HS-27A (cell line): ENCODE measurements at regions not wholly inside any gene's neighbourhood (a gene's known extent, or its start where the extent isn't known, plus 50 kb on each side); places are given as distances from the start of the nearest gene placed in this dataset.
"Not testable (repeated sequence)": the region's sequence is repeated elsewhere in the genome, so short reads cannot be mapped to it uniquely, and the experiment has no call there.

Source experiments
- DNase-seq: peaks from one replicate; pipeline ENCODE4 v3.0.0-alpha.2; 2012; ENCODE audit warnings: low read depth, missing footprints

DNA sequence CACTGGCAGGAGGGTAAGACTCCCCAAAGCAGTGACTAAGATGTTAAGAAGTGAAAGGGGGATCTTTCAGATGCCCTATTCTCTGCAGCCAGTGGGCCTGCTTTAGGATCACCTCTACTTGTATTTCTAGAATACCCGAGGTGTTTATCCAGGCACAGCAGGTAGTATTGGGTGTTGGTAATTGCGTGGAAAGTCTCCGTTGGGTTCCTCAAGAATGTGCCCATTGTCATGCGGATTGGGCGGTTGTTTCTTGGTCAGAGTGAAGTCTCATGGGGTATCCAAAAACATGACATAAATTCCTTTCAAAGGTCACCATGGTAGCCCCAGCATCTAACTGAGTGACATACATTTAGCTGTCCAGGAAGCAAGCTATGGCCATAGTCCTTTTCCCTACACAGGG lies 308.8 kb downstream of the RPIA start:
- DNase-seq = no peak

DNA sequence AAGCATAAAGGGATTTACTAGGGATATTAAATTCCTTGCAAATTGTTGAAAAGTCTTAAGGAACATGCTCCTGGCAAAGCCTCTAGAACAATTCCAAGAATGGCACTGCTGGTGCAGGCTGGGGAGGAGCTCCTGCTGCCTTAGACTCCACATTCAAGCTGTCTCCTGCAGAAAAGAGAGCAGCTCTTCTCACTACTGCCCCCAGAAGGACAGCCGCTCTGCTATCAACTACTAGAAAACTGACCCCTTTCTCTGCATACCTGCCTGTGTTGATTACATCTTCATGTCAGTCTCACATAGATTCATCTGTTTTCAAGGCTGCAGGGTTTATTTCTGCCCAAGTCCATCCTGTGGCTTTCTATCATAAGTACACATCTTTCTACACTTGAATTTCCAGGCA lies 312.8 kb downstream of the RPIA start:
- DNase-seq = not testable (repeated sequence)

DNA sequence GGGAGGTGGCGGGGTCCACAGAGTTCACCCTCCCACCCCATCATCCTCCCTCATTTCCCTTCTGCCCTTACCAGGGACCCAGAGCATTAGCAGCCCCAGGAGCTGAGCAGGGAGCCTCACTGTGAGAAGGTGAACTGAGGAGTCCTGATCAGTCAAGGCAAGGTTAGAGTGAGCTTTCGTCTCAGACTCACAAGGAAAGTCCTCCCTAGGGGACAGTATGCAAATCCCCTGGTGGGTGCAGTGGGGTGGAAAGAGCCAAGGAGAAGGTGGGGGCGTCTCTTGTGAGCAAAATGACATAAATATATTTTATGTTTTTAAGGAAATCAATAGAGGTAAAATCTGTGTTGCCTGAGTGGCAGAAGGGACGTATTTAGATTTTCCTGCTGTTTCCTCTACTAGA lies 329.1 kb downstream of the RPIA start:
- DNase-seq = not testable (repeated sequence)

DNA sequence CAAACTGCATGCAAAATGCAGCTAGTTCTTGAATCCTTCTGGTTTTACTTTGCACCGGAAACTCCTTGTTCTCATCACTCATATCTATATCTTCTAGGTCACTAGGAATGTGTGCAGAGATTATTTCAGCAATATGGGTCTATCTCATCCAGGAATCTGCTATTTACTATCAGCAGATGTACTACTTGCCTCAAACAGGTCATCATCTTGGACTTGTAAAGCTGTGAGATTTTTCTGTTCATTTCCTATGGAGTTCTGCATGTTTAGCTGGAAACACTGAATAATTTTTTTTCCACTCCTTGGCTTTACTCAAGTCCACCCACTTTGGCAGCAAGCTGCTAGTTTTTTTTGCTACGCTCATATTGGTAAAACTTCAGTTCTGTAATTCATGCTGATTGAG lies 334.8 kb downstream of the RPIA start:
- not testable (repeated sequence) for DNase-seq

DNA sequence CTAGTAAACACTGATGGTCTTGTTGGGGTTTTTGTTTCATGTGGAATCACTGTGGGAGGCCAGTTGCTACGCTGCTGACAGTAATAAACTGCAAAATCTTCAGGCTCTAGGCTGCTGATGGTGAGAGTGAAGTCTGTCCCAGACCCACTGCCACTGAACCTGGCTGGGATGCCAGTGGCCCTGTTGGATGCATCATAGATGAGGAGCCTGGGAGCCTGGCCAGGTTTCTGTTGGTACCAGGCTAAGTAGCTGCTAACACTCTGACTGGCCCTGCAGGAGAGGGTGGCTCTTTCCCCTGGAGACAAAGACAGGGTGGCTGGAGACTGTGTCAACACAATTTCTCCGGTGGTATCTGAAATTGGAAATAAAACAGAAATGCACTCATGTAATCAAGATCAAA lies 335.6 kb downstream of the RPIA start:
- DNase-seq = not testable (repeated sequence)

DNA sequence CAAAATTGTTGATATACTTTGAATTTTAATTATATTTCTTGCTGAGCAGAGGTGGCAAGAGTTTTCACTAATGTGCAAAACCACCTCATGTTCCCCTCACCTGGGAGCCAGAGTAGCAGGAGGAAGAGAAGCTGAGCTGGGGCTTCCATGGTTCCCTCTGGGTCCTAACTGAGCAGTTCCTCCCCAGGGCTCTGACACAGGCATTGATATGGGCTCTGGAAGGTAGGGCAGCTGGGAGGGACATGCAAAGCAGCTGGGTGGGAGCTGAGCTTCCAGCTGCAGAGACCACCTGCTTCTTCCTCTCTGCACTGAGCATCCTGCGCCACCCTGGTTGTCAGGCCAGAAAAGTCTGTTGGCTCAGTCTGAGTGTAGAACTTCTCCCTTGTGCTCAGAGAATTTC lies 336.1 kb downstream of the RPIA start:
- DNase-seq = not testable (repeated sequence)

DNA sequence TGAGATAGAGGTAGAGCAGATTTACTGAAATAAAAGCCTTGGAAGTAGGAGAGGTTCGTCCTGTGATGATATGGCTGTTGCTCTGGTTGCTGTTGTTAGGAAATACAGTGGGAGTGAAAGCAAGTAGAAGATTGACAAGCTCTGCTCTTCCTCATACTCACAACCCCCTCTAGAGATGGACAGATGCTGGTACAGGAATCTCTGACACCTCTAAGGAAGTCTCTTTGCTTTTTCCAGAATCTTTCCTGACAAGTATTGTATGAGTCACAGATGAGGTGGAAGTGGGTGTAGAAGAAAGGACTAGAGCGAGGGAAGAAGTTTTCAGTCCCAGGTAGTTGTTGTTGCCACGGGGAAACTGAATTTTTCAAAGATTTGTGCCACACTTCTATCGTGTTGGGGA lies 337.8 kb downstream of the RPIA start:
- not testable (repeated sequence) for DNase-seq

DNA sequence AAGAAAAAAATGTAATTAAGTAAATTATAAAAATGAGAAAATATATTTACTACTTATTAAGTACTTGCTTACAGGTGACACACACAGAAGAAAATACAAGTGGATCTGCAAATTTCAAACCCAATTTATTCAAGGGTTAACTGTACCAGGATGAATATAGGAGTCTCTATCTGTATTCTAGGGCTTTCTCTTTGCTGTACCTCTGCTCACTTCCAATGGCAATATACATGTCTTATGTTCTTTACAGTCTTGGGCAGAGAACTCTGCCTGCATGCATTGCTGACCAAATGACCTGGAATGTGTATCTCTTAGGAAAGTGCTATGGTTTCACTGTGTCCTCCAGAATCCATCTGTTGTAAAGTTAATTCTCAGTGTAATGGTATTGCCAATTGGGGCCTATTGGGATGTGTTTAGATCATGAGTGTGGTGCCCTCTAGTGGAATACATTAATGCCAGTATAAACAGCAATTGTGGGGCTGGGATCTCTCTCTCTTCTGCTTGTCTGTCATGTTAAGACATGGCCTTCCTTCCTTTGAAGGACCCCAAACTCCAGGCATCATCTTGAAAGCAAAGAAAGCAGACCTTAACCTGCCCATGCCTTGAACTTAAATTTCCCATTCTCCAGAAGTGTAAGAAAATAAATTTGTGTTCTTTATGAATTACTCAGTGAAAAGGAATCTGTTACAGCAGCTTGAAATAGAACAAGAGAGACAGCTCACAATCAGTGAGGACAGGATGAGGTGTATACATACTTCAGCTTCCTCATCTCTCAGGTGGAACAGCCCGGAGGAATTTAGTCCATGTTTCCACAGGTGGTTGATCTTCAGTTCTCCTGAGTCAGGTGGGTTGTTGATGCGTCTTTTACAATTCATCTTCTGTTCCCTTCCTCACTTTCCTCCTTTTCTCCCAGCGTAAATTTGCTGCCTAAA lies 356.9 kb downstream of the RPIA start:
- not testable (repeated sequence) for DNase-seq

DNA sequence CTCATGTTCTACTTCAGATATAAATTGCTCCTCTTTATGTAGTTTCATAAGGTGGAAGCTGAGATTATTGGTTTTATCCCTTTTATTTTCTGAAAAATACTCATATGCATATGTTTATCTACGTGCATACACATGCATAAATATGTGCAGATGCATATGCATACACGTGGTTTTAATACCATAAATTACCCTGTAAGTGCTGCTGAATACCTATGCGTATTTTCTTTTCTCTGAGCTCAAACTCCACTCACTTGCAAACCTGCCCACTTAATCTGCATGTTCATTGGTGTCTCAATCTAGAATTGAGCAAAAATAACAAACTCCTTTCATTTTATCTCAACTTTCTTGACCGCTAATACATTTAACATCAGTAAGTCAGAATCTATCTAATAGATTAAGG lies 367.1 kb downstream of the RPIA start:
- not testable (repeated sequence) for DNase-seq

DNA sequence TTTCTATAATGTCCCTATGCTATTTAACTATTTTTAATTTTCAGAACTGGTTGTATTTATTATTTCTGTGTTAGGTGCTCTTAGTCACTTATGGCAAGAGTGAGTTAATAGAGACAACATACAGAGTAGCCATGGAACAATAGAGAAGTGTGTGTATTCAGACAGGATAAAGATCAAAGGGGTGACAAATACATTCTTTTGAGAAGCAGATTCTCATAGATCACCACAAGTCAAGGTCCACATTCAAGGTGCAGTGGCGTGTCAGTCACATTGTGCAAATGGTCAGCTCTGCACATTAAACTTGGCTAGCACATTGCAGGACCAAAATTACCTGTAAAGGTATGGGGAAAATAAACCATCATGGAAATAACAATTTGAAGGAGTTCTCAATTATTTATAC lies 369.7 kb downstream of the RPIA start:
- not testable (repeated sequence) for DNase-seq

DNA sequence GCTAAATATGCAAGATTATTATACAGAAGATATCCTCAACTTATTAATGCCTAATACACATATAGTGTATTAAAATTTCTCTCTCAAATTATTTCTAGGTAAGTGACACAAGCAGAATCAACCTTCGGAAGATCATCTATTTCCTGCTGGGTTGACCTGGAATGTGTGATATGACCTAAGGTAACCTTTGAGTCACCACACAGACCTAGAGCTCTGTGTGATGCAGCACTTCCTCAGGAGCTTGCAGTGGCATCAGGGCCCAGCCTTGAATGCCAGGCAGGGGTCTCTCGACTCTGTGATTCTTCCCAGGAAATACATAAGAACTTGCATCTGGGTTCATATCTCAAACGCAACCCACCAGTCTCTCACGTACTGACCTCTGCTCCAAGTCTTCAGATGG lies 385.3 kb downstream of the RPIA start:
- not testable (repeated sequence) for DNase-seq

DNA sequence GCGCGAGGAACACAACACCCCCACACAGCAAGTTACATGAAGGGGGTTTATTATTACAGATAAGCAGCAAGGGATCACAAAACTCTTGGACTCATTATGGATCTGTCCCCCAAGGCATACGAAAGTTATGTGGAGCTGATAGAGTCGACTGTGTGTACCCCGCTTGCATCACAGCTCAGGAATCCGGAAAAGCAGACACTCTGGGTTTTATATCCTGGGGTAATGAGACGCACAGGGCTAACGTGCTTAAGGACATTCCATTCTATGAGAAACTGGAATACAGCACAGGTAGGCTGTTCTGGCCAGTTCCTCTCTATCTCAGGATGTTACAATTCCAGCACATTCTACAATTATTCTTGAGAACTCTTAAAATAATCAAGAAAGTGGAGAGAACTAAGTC lies 401.4 kb downstream of the RPIA start:
- DNase-seq = not testable (repeated sequence)

DNA sequence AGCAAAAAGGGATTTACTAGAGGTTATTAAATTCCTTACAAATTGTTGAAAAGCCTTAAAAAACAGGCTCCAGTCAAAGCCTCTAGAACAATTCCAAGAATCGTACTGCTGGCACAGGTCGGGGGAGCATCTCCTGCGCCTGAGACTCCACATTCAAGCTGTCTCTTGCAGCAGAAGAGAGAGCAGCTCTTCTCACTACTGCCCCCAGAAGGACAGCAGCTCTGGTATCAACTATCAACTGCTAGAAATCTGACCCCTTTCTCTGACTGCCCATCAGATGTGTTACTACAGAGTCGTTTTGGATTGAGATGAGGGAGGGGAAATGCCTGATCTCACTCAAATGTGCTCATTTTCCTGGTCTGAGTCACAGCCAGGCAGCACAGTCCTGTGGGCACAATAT lies 403.6 kb downstream of the RPIA start:
- DNase-seq = not testable (repeated sequence)

DNA sequence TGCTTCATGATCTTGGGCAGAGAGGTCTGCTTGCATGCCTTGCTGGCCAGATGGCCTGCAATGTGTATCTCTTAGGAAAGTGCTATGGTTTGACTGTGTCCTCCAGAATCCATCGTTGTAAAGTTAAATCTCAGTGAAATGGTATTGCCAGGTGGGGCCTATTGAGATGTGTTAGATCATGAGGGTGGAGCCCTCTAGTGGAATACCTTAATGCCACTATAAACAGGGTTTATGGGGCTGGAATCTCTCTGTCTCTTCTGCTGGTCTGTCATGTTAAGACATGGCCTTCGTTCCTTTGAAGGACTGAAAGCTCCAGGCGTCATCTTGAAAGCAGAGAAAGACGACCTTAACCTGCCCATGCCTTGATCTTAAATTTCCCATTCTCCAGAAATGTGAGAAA lies 411.1 kb downstream of the RPIA start:
- not testable (repeated sequence) for DNase-seq

DNA sequence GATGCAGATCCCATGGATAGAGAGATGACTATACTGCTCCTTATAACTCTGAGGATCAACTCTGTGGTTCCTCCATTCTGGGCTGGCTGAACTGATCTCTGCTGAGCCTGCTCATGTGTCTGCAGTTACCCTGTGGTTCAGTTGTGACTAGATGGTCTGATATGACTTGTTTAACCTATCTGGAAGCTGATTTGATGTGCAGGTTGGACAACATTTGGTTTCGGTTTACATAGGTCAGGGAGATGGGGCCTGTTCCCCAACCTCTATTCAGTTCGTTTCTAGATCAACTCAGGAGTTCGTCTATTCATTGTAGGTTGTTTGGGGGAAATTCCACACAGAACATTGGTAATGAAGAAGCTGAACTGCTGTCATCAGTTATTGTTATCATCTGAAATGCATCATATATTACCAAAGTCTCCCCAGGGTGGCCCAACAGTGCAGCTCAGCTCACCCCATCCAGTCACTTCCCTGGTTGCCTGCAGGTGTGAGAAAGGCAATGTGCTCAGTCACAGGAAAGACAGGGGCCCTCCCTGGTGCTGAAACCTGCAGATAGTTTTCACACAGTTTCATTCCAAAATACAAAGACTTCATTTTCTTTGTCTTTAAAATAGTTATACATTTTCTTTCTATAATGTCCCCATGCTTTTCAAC lies 415.0 kb downstream of the RPIA start:
- DNase-seq = not testable (repeated sequence)

DNA sequence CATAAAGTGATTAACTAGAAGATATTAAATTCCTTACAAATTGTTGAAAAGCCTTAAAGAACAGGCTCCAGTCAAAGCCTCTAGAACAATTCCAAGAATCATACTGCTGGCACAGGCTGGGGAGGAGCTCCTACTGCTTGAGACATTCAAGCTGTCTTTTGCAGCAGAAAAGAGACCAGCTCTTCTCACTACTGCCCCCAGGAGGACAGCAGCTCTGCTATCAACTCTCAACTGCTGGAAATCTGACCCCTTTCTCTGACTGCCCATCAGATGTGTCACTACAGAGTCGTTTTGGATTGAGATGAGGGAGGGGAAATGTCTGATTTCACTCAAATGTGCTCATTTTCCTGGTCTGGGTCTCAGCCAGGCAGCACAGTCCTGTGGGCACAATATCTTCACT lies 421.0 kb downstream of the RPIA start:
- DNase-seq = not testable (repeated sequence)

DNA sequence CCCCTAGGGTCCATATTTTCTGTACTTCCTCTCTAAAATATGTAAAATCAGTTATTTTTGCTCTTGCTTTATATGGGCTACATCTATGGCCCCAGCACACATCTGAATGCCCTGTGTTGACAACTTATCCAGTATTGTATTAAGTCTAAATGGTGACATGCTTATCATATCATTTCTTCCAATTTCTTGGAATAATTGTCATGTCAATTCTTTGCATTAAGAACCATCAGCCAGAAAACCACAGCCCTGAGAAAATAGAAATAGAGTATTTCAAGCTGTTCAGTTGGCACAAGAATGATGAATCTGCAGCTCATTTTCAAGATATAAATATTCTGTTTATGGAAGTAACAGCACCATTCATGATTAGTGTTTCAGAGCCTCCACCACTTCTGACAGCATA lies 421.8 kb downstream of the RPIA start:
- DNase-seq = not testable (repeated sequence)

DNA sequence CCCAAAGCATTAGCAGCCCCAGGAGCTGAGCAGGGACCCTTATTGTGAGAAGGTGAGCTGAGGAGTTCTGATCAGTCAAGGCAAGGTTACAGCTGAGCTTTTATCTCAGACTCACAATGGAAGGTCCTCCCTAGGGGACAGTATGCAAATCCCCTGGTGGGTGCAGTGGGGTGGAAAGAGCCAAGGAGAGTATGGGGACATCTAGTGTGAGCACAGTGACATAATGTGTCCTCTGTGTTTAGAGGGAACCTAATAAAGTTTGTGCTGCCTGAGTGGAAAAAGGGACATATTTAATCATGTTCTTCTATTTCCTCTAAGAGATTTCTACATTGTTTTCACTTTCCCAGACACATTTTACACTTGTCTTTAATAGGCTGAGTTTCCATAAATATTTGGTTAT lies 438.0 kb downstream of the RPIA start:
- not testable (repeated sequence) for DNase-seq

DNA sequence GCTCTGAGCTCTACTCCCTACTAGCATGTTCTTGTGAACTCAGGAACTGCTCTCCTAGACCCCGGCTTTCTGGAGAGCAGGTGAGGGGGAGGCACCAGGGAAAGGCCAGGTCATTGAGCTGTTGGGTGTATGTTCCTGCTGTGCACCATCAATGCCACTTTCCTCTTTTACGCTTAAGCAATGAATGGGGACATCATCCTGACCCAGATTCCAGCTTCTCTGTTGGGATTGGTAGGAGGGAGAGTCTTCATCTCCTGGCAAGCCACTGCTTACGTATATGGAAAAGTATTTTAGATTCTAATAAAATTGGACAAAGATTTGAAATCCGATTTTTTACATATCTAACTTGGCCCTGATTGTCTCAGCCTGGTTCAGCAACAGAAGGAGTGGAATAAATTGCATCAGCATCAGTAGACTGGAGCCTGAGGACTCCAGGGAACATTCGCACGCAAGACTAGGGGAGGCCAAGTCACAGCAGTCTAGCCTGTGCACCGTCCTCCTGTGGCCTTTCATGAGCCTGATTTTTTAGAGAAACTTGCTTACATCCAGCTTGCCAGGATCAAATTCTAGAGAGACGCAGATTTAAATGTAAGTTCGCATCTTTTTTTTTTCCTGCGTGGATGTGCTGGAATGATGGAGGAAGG lies 439.3 kb downstream of the RPIA start:
- DNase-seq = not testable (repeated sequence)

DNA sequence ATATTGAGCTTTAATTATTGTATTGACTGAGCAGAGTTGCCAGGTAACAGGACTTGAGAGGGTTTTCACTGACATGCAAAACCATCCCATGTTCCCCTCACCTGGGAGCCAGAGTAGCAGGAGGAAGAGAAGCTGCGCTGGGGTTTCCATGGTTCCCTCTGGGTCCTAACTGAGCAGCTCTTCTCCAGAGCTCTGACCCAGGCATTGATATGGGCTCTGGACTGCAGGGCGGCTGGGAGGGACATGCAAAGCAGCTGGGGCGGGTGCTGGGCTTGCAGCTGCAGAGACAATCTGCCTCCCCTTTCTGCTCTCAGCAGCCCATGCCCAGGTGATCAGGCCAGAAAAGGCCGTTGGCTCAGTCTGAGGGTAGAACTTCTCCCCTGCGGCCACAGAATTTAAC lies 451.5 kb downstream of the RPIA start:
- not testable (repeated sequence) for DNase-seq

DNA sequence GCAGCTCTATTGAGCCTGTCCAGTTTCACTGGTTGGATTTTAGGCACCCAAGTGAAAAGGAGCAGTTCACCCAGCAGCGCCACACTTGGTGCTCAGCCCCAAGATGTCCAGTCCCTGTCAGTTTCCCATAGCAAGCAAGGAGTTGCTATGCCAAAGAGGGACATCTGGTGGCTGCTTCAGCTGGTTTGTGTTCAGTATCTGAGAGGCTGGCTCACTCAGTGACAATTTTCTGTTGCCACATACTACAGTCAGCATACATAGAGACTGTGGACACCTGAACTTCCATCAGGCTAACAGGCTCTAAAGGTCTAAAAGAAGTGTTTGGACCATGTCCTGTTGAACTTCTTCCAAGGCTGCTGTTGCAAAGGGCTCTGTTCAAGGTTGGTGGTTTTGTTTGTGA lies 453.9 kb downstream of the RPIA start:
- DNase-seq = not testable (repeated sequence)

DNA sequence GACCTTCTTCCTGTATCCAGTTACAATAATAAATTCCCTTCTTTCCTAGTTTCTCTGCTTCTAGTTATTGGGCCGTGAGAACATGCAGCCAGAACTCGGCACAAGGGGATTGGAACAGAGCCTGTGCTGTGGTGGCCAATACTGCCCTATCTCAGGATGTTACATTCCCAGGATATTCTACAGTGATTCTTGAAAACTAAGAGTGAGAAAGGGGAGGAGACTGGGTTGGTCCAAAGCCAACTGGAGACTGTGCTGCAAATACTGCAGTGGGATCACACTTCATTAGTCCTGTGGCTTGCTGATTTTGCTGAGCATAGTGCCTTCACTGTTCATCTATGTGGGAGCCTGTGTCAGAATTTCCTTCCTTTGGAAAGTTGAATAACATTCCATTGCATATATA lies 456.8 kb downstream of the RPIA start:
- not testable (repeated sequence) for DNase-seq

DNA sequence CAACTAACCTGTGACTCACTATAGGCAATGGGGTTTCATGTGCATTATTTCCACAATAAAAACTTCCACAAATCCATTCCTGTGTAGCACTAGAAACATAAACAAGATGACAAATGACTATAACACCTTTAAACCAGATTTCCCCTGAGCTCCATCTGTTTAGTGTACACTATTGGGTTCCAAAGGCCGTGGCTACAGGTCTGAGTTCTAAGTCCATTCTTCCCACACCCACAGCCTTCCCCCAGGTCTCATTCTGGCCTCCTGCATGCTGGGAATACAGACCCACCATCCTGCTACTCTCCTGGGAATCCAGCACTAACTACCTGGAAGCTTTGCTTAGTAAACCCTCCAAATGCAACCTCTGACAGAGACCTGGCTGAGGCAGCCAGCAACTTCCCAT lies 460.2 kb downstream of the RPIA start:
- not testable (repeated sequence) for DNase-seq
